H1 (cell line): ENCODE measurements at regions not wholly inside any gene's neighbourhood (a gene's known extent, or its start where the extent isn't known, plus 50 kb on each side); places are given as distances from the start of the nearest gene placed in this dataset.

Experiments
- BRCA1 ChIP-seq: IDR thresholded peaks from 2 replicates; pipeline ENCODE4 v1.6.1; 2012; ENCODE audit warnings: low read depth, low read length, improper control_type of control experiment
- CHD2 ChIP-seq: IDR thresholded peaks from 2 replicates; pipeline ENCODE4 v1.6.1; 2012; ENCODE audit warnings: low read length, improper control_type of control experiment
- POLR2A ChIP-seq, 2 experiments: IDR thresholded peaks; 1 replicate in 1 of 2; 2 replicates in 1 of 2; pipeline ENCODE4 v1.6.1; 2011; ENCODE audit warnings: low read depth in 2 of 2, low read length in 2 of 2, mild to moderate bottlenecking in 2 of 2; ENCODE audit errors: control extremely low read depth in 1 of 2
- SIX5 ChIP-seq: IDR thresholded peaks from 2 replicates; pipeline ENCODE4 v1.6.1; 2011; ENCODE audit warnings: mild to moderate bottlenecking, low read depth, low read length
- TCF12 ChIP-seq: IDR thresholded peaks from 2 replicates; pipeline ENCODE4 v1.6.1; 2011; ENCODE audit warnings: low read depth, mild to moderate bottlenecking, low read length
- ZNF274 ChIP-seq: IDR thresholded peaks from 2 replicates; pipeline ENCODE4 v1.7.0; 2012; ENCODE audit warnings: low read length, borderline replicate concordance; ENCODE audit errors: extremely low read depth
- TF ChIP-seq, protein P1 (sequence below): fragments of 300-600 bp; sonication (generic); IDR thresholded peaks from 2 replicates; pipeline ENCODE4 v1.7.1; 2012; ENCODE audit warnings: low read length, moderate library complexity, mild to moderate bottlenecking, inconsistent platforms; ENCODE audit not compliant: insufficient replicate concordance

- TF ChIP-seq TCF12 = no peak
- no peak for TF ChIP-seq CHD2
- TF ChIP-seq SIX5 = no peak
- TF ChIP-seq BRCA1 = no peak
- TF ChIP-seq POLR2A (IDR thresholded peaks at IDR 0.05; ENCODE audit: control extremely low read depth in 1 of 2, low read depth in 2 of 2, low read length in 2 of 2) = no peak
- no peak for TF ChIP-seq ZNF274
- TF ChIP-seq, protein P1, sequence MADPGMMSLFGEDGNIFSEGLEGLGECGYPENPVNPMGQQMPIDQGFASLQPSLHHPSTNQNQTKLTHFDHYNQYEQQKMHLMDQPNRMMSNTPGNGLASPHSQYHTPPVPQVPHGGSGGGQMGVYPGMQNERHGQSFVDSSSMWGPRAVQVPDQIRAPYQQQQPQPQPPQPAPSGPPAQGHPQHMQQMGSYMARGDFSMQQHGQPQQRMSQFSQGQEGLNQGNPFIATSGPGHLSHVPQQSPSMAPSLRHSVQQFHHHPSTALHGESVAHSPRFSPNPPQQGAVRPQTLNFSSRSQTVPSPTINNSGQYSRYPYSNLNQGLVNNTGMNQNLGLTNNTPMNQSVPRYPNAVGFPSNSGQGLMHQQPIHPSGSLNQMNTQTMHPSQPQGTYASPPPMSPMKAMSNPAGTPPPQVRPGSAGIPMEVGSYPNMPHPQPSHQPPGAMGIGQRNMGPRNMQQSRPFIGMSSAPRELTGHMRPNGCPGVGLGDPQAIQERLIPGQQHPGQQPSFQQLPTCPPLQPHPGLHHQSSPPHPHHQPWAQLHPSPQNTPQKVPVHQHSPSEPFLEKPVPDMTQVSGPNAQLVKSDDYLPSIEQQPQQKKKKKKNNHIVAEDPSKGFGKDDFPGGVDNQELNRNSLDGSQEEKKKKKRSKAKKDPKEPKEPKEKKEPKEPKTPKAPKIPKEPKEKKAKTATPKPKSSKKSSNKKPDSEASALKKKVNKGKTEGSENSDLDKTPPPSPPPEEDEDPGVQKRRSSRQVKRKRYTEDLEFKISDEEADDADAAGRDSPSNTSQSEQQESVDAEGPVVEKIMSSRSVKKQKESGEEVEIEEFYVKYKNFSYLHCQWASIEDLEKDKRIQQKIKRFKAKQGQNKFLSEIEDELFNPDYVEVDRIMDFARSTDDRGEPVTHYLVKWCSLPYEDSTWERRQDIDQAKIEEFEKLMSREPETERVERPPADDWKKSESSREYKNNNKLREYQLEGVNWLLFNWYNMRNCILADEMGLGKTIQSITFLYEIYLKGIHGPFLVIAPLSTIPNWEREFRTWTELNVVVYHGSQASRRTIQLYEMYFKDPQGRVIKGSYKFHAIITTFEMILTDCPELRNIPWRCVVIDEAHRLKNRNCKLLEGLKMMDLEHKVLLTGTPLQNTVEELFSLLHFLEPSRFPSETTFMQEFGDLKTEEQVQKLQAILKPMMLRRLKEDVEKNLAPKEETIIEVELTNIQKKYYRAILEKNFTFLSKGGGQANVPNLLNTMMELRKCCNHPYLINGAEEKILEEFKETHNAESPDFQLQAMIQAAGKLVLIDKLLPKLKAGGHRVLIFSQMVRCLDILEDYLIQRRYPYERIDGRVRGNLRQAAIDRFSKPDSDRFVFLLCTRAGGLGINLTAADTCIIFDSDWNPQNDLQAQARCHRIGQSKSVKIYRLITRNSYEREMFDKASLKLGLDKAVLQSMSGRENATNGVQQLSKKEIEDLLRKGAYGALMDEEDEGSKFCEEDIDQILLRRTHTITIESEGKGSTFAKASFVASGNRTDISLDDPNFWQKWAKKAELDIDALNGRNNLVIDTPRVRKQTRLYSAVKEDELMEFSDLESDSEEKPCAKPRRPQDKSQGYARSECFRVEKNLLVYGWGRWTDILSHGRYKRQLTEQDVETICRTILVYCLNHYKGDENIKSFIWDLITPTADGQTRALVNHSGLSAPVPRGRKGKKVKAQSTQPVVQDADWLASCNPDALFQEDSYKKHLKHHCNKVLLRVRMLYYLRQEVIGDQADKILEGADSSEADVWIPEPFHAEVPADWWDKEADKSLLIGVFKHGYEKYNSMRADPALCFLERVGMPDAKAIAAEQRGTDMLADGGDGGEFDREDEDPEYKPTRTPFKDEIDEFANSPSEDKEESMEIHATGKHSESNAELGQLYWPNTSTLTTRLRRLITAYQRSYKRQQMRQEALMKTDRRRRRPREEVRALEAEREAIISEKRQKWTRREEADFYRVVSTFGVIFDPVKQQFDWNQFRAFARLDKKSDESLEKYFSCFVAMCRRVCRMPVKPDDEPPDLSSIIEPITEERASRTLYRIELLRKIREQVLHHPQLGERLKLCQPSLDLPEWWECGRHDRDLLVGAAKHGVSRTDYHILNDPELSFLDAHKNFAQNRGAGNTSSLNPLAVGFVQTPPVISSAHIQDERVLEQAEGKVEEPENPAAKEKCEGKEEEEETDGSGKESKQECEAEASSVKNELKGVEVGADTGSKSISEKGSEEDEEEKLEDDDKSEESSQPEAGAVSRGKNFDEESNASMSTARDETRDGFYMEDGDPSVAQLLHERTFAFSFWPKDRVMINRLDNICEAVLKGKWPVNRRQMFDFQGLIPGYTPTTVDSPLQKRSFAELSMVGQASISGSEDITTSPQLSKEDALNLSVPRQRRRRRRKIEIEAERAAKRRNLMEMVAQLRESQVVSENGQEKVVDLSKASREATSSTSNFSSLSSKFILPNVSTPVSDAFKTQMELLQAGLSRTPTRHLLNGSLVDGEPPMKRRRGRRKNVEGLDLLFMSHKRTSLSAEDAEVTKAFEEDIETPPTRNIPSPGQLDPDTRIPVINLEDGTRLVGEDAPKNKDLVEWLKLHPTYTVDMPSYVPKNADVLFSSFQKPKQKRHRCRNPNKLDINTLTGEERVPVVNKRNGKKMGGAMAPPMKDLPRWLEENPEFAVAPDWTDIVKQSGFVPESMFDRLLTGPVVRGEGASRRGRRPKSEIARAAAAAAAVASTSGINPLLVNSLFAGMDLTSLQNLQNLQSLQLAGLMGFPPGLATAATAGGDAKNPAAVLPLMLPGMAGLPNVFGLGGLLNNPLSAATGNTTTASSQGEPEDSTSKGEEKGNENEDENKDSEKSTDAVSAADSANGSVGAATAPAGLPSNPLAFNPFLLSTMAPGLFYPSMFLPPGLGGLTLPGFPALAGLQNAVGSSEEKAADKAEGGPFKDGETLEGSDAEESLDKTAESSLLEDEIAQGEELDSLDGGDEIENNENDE = no peak
These were observed 77.1 kb downstream of the RBMXL2 start (continued) for GRCh38 chr11:7165911-7166310.
